Endothelial cell (in vitro differentiated cells): ENCODE measurements at regions not wholly inside any gene's neighbourhood (a gene's known extent, or its start where the extent isn't known, plus 50 kb on each side); places are given as distances from the start of the nearest gene placed in this dataset.

Experiments used
- DNase-seq: peaks from one replicate; pipeline ENCODE4 v3.0.0; 2021; ENCODE audit warnings: low spot score
- H3K27ac Mint-ChIP-seq: one replicate; pipeline ENCODE4 v1.8.0; 2021; ENCODE audit warnings: mixed read lengths, inconsistent platforms; ENCODE audit not compliant: unreplicated experiment
- H3K27me3 Mint-ChIP-seq: one replicate; pipeline ENCODE4 v1.8.0; 2021; ENCODE audit warnings: mild to moderate bottlenecking, moderate library complexity, mixed read lengths, inconsistent platforms; ENCODE audit not compliant: unreplicated experiment
- H3K36me3 Mint-ChIP-seq: one replicate; pipeline ENCODE4 v1.8.0; 2021; ENCODE audit warnings: mild to moderate bottlenecking, low read depth, mixed read lengths, inconsistent platforms; ENCODE audit not compliant: unreplicated experiment
- H3K4me1 Mint-ChIP-seq: one replicate; pipeline ENCODE4 v1.8.0; 2021; ENCODE audit warnings: mild to moderate bottlenecking, mixed read lengths, inconsistent platforms; ENCODE audit not compliant: unreplicated experiment
- H3K4me3 Mint-ChIP-seq: one replicate; pipeline ENCODE4 v1.8.0; 2021; ENCODE audit warnings: mild to moderate bottlenecking, mixed read lengths, inconsistent platforms; ENCODE audit not compliant: unreplicated experiment
- H3K9me3 Mint-ChIP-seq: one replicate; pipeline ENCODE4 v1.8.0; 2021; ENCODE audit warnings: mixed read lengths, inconsistent platforms; ENCODE audit not compliant: unreplicated experiment
- CTCF ChIP-seq: fragments of 200-600 bp; sonication (generic); IDR thresholded peaks from one replicate; pipeline ENCODE4 v1.5.0; 2021; ENCODE audit warnings: antibody characterized with exemption; ENCODE audit not compliant: unreplicated experiment

GRCh38 chr1:219763321-219763720 is 150.4 kb upstream of the ZC3H11B start:
- no peaks in the 10 kb centered on the region for H3K36me3 Mint-ChIP-seq
- H3K27me3 Mint-ChIP-seq: no peaks in the 10 kb centered on the region
- no peak overlapping the region for H3K4me3 Mint-ChIP-seq
- H3K4me1 Mint-ChIP-seq: peaks cover under 1% of the 10 kb centered on the region
- no peaks in the 10 kb centered on the region for H3K9me3 Mint-ChIP-seq
- TF ChIP-seq CTCF: no peak
- no peak overlapping the region for H3K27ac Mint-ChIP-seq
- DNase-seq: no peak

- Mint-ChIP-seq H3K9me3 (no peaks in the 10 kb centered on the region), H3K4me3 (no peak overlapping the region), H3K27me3 (no peaks in the 10 kb centered on the region), H3K4me1 (peaks cover 13% of the 10 kb centered on the region), H3K36me3 (no peaks in the 10 kb centered on the region), H3K27ac (no peak overlapping the region)
- DNase-seq: no peak
- no peak for TF ChIP-seq CTCF
Observed at GRCh38 chr1:219761208-219761860, 148.4 kb upstream of the ZC3H11B start.

- no peak overlapping the region for H3K4me3 Mint-ChIP-seq
- H3K36me3 Mint-ChIP-seq: no peaks in the 10 kb centered on the region
Observed at GRCh38 chr1:219759095-219759494, 146.2 kb upstream of the ZC3H11B start.

GRCh38 chr1:219757890-219758289 is 145.0 kb upstream of the ZC3H11B start:
- no peak for TF ChIP-seq CTCF
- Mint-ChIP-seq H3K4me3 (no peak overlapping the region), H3K9me3 (no peaks in the 10 kb centered on the region), H3K27me3 (no peaks in the 10 kb centered on the region), H3K4me1 (peaks cover 13% of the 10 kb centered on the region), H3K36me3 (no peaks in the 10 kb centered on the region), H3K27ac (no peak overlapping the region)
- peak; percentile 5 for DNase-seq

More at GRCh38 chr1:219759095-219759494, 146.2 kb upstream of the ZC3H11B start:
- no peak overlapping the region for H3K27ac Mint-ChIP-seq
- no peaks in the 10 kb centered on the region for H3K9me3 Mint-ChIP-seq
- DNase-seq: no peak
- no peak for TF ChIP-seq CTCF
- H3K27me3 Mint-ChIP-seq: no peaks in the 10 kb centered on the region
- peaks cover 13% of the 10 kb centered on the region for H3K4me1 Mint-ChIP-seq

- H3K27ac Mint-ChIP-seq: no peak overlapping the region
- H3K4me3 Mint-ChIP-seq: no peak overlapping the region
Observed at GRCh38 chr1:219755234-219755633, 142.3 kb upstream of the ZC3H11B start.

More at GRCh38 chr1:219755234-219755633, 142.3 kb upstream of the ZC3H11B start:
- no peaks in the 10 kb centered on the region for H3K9me3 Mint-ChIP-seq
- no peaks in the 10 kb centered on the region for H3K36me3 Mint-ChIP-seq
- H3K4me1 Mint-ChIP-seq: peaks cover 13% of the 10 kb centered on the region
- no peak for TF ChIP-seq CTCF
- no peaks in the 10 kb centered on the region for H3K27me3 Mint-ChIP-seq
- DNase-seq: no peak
